CD4-positive, alpha-beta T cell treated with Interleukin-21 for 1 hour (primary cell): ENCODE measurements at regions not wholly inside any gene's neighbourhood (a gene's known extent, or its start where the extent isn't known, plus 50 kb on each side); places are given as distances from the start of the nearest gene placed in this dataset.

ENCODE experiments used
- DNase-seq: peaks from one replicate; pipeline ENCODE4 v3.0.0-alpha.2; 2020

DNA sequence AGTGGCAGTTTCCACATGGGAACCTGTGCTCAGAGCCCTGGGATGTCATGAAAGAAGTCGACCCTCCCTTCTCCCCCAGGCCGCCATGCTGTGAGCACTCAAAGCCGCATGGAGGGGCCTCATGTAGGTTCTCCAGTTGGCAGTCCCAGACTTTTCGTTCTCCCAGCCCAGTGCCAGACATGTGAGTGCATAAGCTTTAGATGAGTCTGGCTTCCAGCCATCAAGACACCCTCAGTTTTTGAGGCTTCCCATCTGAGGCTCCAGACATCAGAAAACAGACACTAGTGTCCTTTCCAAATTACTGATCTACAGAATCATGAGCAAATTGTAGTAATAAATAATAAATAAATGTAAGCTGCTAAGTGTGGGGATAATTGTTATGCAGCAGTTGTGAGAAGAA lies 136.5 kb upstream of the AGBL1 start:
- DNase-seq: no peak

DNA sequence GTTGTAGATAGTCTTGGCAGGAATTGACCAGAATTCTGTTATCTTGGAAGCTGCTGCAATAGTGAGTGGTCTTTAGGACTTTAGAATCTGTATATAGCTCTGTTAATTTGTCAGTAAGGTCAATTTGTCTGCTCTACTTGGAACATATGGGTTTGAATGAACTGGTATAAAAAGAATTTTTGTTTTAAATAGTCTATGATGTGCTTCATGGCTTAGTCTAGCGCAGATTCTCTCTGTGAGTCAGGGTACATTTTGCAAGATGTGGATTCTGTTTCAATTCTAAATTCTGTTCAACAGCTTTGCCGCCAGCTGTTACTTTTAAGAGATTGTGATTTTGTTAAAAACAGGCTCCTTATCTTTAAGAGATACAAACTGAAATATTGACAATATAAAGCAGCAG lies 135.9 kb upstream of the AGBL1 start:
- no peak for DNase-seq

DNA sequence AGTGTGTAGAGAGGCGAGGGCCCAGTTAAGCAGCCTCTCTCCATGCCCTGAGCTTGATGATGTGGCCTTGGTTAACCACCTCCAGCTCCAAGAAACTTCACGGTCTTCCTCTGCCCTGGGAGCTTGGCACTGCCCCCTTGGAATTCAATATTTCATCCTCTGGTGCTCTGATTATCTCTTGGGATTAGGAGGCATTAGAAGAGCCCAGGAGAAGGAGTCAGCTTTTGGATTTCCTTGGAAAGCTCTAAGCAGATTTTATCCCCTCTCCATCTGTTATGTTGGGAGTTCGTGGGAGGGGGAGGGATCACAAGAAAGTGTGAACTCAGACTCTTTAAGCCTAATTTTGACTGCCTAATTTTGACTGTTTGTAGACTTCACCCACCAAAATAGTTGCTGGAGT lies 132.7 kb upstream of the AGBL1 start:
- DNase-seq: no peak

DNA sequence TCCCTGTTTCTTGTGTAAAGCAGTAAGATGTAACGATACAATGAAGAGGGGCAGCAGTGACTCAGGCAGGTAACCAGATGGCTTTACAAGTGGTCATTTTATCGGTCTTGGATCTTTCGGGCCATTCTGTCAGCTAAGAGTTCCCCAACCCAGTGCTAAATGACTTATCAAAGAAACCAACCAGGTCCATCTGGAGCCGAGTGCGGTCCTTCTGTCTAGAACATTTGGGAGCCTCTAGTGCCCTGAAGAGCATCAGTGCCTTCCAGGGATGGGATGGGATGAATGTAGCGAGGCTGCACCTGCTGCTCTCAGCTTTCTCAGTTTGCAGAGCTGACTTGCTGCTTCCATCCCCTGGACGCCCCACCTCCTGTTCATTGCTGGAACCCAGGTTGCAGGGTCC lies 131.7 kb upstream of the AGBL1 start:
- no peak for DNase-seq

DNA sequence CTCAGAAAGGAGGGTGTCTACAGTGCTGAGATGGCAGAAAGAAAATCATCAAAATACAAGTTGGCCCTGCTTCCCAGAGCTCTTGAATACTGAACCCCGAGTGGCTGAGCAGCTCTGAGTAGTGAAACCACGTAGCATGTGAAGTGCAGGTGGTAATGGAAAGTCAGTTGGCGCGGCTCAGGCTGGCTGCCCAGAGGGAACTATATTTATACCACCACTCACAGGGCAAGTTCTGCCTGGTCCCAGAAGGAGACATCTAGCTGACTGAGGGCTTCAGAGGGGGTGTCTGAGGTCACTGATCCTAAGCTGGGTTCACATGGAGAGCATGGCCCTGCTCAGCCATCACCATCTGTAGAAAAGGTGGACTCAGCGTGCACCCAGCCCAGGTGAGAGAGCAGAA lies 129.6 kb upstream of the AGBL1 start:
- DNase-seq: no peak

DNA sequence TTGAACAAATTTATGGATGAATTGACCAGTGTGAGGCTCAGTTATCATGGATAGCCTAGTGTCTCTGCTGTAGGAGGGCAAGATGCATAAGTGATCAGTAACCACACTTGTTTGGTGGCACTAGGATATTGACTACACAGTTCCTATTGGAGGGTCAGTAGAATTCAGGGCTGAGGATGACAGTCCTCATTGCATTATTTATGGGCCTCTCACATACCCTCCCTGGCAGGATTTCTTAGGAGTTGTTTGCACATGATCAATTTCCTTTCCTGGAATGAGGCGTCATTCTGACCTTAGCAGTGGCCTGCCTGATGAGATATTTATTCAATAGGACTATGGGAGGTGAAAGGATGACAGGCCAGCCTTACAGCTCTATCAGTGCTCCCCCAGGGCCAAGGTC lies 125.1 kb upstream of the AGBL1 start:
- DNase-seq: no peak

DNA sequence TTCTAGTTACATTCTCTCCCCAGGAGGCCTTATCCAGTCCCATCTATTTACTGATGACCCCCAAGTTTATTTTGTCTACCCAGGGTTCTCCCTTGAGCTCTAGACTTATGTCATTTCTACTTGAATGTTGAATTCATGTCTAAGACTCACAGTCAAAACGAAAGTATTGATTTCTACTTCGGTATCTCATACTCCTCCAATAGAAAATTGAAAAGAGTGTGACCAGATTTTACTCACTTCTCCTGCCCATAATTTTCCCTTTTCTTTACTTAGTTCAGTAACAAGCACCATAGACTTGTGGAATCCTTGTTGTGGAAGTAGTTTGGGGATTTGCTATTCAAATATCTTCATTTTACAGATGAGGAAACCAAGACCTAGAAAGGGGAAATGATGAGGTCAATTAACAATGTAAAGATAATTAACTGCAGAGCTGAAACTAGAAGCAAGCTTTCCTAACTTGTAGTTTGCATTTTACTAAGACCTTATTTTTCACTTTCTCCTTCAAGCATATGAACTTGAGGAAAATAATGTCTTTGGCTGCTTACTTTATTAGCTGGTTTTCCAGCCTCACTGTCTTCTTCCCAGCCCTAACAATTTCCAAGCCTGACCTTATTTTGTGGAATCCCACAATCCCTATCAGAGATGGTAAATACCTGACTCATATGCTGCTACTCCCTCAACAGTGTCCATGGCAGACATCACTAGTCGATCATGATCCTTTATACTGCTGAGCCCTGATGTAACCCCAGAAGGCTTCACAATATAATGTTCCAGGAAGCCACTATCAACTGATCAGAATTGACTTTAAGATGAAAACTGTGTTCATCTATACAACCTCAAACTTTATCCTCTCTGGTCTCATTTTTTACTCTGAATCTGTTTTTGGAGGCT lies 123.9 kb upstream of the AGBL1 start:
- no peak for DNase-seq

DNA sequence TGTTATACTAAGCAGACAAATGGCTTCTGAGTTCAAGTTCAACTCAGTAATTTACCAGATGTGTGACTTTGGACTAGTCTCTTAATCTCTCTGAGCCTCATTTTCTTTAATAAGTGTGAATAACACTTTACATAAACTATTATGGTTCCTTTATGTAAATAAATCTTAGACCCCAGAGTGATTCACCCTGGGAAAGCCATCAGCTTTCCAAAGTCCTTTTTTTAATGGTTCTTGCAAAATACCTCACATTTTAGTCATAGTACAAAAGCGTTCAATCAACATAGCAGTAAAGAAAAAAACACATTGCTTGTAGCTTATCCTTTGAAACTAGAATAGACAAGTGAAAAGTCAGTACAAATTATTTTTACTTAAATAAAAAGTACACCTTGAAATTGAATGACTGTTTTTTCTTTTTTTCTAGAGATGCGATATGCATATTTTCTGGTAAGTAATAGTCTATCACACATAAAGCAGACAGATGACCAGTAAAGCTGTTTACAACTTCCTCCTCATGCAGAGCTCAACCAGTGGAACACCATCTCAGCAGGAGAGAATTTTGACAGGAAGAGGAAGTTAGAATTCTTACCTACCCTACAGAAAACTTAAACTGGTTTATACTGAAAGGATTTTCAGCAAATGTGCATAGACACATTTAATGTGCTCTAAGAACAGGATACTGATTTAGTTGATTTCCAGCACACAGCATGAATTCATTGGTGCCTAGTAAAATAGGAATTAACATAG lies 123.0 kb upstream of the AGBL1 start:
- no peak for DNase-seq

DNA sequence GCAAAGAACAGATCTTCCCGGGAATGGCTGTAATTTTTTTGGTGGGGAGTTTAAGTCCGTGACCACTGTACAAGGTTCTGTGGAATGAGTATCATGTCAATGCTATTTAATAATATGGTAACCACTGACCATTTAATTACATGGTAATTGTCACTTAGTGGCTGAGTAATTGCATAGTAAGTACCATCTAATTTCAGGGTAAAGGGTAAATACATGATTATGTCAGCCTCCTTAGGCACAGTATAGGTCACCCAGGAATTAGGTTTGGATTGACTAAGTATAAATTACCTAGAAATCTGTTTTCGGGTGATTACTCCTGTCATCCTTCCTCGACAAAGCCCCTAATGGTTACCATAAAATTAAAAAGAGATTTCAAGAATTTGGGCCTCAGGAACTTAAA lies 120.1 kb upstream of the AGBL1 start:
- no peak for DNase-seq

DNA sequence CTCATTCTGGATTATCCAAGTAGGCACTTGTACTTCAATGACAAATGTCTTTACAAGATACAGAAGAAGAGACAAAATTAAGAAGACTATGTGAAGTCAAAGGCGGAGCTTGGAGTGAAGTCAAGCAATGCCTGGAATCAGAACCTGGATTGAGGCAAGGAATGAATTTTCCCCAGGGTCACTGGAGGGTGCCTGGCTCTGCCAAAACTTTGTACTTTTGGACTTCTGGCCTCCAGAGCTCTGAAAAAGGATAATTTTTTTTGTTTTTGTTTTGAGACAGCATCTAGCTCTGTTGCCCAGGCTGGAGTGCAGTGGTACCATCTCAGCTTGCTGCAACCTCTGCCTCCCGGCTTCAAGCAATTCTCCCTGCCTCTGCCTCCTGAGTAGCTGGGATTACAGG lies 119.3 kb upstream of the AGBL1 start:
- DNase-seq: no peak

DNA sequence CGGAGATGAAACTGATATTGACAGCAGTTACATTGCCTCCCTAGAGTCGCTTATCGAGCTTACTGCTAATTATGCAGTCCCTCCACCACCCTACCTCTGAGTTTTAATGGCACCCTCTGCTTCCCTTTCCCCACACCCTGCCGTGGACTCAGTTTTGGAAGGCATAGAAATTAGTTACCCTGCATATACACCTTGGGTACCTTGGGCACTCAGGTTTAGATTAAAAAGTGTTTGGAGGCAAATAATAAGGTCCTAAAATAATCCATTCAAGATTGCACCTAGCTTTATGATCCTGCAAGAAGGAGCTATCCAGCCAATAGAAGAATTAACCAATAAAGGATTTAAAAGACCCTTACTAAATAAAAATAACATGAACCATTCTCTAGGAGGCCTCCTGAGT lies 117.8 kb upstream of the AGBL1 start:
- DNase-seq: no peak

DNA sequence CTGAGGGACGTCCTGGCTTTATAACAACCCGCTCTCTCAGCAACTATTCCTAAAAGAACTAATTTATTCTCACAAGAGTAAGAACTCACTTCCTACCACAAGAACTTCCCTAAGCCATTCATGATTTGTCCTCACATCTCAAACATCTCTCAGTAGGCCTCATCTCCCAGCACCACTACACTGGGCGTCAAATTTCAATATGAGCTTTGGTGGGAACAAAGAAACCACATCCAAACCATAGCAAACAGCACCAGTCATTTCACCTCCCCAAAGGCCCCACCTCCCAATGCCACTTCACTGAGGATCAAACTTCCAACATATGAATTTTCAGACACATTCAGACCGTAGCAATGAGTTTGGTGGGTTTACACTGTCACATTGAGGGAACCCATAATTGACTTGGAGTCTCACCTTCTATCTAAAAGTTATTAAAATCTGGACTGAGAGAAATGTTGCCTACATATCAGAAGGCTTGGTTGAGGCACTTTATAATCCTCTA lies 116.4 kb upstream of the AGBL1 start:
- no peak for DNase-seq

DNA sequence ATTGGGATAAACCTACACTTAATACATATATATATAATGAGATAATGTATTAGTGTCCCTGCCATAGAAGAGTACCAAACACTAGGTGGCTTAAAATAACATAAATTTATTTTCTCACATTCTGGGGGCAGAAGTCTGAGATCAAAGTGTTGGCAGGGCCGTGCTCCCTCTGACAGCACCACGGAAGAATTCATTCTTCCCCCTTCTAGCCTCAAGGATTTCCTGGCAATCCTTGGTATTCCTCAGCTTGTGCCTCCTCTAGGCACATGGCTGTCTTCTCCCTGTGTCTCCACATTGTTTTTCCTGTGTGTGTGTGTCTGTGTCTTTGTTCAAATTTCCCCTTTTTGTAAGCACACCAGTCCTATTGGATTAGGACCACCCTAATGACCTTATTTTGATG lies 115.2 kb upstream of the AGBL1 start:
- no peak for DNase-seq

DNA sequence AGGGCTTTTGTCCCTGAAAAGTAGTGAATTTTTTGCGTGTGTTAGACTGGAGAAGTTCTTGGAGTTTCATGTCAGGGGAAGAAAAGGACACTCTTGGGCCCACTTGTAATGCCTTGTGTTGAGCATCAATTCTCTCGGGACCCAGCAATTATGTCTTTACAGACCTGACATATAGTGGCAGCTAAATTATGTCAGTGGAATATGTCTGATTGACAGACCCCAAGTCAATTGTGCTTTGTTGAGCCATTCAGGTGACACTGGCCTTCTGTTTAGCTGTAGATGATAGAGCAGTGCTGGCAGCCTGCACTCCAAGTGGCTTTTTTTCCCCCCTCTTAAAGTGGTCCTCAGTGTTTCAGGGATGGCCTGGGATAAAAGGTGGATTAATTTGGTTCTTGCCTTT lies 112.1 kb upstream of the AGBL1 start:
- DNase-seq: no peak

DNA sequence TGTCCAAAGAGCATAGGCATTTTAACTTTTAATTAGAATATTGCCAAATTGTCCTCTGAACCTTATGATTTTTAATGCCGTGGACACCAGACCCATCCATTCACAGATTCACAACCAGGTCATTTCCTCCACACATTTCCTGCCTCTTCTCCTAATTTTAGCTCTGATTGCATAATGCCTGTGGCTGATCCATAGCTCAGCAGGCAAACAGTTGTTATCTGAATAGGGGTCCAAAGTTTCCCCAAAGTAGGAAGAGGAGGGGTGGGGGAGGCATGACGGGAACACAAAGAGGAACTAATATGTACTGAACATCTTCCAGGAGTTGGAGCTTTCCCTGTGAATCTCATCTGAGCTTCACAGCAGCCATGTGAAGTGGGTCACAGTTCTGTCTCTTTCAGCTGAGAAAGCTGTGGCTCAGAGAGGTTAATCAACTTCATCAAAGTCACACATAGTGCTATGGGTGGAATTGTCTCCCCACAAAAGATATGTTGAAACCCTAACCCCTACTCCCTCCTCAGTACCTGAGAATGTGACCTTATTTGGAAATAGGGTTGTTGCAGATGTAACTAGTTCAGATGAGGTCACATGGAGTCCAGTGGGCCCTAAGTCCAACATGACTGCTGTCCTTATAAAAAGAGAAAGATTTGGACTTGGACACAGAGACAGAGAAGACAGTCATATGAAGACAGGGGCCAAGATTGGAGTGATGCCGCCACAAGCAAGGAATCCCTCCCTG lies 106.7 kb upstream of the AGBL1 start:
- DNase-seq: no peak

DNA sequence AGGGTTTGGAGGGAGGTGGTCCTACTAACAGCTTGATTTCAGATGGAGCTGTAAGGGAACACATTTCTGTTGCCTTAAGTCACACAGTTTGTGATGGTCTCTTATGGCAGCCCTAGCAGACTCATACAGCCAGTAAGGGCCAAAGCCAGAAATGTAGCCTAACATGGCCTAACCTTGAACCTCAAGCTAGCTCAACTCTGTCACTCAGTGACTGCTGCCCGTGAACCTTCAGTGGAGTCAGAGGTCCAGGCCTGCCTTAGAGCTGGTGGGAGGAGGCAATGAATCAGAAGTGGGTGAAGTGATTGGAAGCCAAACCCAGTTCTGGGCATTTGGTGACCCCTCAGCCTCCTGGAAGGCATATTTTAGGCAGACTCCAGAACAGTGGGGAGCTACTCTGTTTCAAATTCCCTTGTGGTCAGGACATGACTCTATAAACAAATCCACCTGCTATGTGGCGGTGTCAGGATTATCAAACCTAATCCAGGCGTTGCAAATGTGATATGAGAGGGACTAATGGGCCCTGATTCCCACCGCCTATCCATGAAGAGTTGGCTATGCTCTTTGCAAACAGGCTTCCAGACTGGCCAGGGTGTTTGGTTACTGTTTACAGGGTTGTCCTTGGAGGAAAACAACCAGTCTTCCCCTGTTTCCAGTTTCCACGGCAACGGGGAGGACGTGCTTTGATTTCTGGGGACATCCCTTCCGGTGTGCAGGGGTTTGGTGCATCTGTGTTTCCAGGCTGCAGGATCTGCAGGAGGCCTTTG lies 105.9 kb upstream of the AGBL1 start:
- DNase-seq: no peak

DNA sequence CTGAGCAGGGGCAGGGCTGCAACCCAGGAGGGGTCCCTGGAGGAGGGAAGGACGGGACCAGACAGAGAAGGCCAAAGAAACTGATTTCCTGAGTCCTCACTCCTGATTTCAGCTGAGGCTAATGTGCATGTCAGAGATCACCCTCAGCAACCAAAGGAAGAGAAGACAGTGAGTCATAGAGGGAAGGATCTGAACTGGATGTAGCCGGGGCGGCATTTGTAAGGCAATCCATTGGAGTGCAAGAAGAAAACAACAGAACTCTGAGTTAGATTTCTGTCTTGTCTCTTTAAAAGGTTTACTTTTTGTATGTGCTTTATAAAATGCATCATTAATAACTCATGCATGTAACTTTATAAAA lies 105.3 kb upstream of the AGBL1 start:
- no peak for DNase-seq

DNA sequence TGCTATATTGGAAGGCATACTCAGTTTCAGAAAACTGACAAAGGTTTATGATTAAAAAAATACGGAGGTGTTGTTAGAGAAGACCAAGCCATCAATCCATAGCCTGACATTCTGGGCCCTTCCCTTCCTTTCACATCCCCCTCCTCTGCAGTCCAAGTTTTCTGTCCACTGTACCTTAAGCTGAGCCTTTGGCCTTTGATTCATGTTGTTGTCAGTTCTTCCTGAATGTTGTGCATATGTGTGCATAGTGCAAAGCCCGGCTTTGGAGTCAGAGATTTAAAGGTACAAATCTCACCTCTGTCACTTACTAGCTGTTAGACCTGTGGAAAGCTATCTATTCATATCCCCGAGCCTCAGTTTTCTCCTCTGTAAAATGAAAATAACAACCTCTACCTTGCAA lies 104.9 kb upstream of the AGBL1 start:
- DNase-seq: no peak

DNA sequence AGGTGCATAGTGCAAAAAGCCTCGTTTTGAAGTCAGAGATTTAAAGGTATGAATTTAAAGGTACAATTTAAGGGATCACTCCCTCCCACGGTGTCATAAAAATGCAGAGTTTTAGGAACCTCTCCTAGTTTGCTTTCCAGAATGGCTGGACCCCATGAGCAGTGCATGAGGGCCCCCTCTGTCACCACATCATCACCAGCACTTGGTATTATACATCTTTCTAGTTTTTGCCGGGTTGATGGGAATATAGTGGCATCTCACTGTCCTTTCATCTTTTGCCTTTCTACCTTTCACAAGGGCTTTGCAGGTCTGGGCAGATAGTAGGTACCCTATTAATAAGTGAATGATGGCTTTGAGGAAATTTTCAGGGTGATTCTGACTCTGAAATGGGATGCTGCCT lies 103.6 kb upstream of the AGBL1 start:
- DNase-seq: no peak

DNA sequence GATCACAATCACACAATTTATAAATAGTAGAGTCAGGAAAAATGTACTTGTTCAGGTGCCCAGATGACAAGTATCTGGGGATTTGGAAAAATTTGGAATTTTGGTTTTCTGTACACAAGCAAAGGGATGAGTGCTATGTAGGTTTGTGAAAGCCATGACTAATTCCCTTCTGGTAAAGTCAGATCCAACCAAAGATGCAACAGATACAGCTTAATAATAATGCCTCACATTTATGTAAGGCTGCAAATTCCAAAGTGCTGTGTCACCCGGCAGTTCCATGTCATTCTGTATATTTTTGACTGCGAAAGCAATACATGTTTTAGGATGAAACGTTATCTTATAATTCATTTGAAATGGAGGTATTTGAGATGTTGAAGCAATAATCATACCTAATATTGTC lies 102.7 kb upstream of the AGBL1 start:
- no peak for DNase-seq

DNA sequence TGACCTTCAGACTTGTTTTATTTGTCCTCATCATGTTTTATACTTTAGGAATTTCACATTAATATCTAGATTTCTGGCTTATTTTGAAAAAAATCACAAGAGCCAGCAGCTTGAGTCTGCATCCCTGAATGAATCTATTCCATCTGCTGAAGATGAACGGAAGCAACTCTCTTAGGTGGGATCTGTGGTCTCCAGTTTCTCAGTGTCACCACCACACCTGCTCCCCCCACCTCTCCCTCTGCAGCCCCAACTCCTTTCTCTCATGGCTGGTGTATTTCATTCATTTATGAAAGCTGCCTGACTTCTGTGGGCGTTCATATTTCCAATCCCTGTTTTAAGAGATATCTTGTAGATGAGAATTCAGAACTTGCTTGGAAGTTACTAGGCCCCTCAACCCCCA lies 102.1 kb upstream of the AGBL1 start:
- no peak for DNase-seq

DNA sequence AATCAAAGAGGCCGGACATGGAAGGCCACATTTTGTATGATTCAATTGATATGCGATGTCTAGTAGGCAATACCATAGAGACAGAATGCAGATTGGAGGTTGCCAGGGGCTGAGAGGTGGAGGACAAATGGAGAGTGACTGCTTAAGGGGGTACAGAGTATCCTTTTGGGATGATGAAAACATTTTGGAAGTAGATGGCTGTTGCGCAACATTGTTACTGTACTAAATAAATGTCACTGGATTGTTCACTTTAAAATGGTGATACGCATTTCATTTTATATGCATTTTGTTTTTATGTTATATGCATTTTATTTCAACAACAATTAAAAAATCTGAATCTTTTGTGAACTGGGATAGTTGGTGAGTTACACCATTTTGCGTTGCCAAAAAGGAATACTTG lies 99.7 kb upstream of the AGBL1 start:
- no peak for DNase-seq

DNA sequence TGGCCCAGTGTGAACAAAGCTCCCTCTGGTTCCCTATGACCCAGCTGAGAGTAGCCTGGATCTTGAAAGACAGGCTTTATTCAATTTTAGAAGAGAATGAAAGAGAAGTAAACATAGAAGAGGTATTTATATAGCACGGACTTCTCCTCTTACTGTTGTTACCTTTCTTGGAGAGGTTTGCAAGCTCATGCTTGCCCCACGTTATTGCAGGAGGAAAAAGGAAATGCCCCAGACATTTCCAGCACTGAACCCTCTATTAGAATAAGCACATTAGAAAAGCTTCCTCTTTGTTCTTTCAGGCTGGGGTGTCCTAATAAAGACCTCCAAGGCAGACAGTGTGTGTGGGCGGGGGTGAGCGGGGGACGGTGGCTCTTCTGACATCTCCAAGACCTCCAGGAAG lies 98.7 kb upstream of the AGBL1 start:
- DNase-seq: no peak
